GM19043 (cell line): ENCODE measurements at regions not wholly inside any gene's neighbourhood (a gene's known extent, or its start where the extent isn't known, plus 50 kb on each side); places are given as distances from the start of the nearest gene placed in this dataset.
"Not testable (repeated sequence)": the region's sequence is repeated elsewhere in the genome, so short reads cannot be mapped to it uniquely, and the experiment has no call there.

Source experiments
- ATAC-seq: cut with Tn5 transposase; IDR thresholded peaks from one replicate; pipeline ENCODE4 v1.9.1; 2021; ENCODE audit warnings: low read depth; ENCODE audit not compliant: unreplicated experiment

DNA sequence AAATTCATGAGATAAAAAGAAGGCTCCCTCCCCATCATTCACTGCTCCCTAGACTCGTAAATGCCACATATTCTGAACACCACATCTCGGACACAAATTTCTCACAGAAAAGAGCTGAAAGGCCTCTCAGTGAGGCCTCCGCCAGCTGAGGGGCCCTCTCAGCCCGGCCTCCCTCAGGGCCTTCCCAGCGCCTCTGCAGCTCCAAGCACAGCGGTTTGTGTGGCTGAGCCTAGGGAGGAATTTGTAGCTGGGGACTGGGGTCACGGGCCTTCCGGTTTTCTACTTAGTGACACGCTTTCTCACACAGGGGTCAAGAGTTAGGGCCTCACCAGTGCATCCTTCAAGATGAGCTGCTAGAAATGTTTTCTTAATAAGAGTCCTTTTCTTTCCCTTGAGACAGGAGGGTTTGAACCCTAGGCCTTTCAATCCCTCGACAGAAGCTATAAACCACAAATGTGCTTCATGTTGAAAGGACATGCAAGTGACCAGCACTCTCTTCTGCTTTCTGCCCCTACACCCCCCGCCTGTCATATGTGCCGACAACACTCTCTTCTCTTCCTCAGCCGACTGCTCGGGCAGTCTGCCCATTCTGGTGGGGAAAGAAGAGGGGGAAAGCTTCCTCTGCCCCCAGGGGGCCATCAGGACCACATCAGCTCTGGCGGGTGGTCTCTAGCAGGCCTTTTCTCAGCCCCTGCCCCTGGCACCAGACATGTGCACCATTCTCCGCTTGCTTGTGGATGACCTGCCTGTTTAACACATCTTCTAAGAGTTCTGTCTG is 104.9 kb downstream of the CHIC2 start:
- ATAC-seq = no peak

DNA sequence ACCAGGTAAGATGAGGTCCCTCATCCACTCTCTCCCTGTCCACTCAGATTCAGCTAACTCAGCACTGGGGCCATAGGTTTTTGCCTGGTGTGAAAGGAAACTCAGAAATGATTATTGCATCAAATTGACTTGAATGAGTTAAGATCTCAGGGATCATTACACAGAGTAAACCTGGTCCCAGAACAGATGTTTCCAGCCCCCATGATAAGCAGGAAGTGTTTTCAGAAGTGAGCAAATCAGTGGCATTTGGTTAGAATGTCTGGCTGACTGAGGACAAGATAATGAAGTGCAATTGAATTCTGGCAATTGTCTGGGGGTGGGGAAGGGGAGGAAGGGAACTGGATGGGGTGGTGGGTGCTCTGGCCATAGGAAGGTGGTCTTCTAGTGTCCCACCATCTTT is 108.0 kb downstream of the CHIC2 start:
- ATAC-seq = no peak

DNA sequence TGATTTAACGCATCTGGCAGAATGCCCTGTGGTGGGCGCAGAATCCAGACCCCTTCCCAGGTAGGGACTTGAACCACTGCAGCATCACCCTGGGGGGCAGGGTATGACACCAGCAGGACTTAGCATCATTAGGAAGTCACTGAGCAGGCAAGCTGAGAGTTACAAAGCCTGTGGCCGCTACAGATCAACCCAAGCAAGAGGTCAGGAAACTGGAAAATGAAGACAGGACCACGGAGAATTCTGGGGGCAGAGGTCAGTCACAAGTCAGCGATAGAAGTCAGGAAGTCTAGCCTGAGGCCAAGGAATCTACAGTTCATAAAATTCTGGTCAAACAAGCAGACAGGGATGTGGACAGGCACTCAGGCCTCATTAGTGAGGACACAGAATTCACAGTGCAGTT is 108.4 kb downstream of the CHIC2 start:
- no peak for ATAC-seq

DNA sequence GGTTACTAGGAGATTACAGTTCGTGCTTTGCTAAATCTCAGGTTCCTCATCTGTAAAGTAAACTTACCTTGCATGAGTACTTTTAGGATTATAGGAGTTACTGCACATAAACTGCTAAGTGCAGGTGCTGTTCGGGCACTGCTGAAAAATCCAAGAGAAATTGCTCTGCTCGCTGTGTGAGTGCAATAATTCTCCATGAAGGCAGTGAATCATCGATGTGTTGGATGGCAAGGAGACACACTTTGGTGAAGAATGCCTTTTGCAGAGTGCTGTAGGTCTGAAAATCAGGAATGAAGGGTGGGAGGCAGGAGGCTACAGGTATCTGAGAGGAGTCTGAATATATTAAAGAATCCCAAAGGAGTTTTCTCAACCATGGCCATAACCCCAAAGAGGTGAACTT is 113.0 kb downstream of the CHIC2 start:
- ATAC-seq = no peak

DNA sequence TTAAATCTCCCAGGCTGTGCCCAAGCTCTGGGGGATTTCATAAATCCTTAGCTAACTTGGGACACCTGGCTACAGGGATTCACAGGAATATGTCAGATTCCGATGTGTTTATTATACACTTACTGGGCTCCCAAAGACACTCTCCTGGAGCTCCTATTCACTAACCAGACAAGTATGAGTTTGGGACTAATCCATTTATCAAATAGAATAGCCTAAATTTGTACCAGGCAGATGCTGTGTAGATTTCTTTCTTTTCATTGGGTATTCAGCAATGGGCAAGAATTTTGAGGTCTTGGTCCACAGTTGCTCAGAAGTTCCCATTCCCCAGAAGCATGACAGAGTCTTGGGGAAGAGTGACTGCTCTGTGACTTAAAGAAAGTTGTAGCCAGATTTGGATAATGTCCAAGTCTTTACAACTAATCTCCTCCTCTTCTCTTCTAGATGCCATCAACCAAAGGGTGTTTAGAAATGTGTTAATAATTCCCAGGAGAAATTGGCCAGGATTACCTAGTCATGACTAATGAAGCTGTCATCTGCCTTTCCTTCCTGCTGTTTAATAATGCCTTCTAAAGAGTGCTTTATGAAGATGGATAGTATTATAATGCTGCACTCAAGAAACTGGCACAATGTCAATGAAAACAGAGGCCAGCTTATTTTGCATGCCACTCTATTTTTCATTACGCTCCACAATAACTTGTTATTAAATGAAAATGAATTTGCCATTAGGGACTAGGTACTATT is 120.9 kb downstream of the CHIC2 start:
- no peak for ATAC-seq

DNA sequence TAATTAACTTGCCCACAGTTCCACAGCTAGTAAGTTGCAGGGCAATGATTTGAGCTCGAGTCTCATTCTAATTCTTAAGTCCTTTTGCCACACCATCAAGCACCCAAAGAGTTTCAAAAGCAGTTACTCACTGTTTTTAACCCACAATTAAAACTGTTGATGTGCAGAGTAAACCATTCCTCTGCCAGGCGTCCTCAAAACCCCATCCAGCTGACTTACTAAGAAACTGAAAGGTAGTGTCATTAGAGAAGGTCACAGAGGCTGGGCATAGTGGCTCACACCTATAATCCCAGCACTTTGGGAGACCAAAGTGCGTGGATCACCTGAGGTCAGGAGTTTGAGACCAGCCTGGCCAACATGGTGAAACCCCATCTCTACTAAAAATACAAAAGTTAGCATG is 121.7 kb downstream of the CHIC2 start:
- no peak for ATAC-seq

DNA sequence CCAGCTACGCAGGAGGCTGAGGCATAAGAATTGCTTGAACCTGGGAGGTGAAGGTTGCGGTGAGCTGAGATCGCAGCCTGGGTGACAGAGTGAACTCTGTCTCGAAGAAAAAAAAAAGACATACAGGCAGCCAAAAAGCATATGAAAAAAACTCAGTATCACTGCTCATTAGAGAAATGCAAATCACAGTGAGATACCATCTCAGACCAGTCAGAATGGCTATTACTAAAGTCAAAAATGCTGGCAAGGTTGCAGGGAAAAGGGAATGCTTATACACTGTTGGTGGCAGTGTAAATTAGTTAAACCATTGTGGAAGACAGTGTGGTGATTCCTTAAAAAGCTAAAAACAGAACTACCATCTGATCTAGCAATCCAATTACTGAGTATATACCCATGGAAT is 123.1 kb downstream of the CHIC2 start:
- ATAC-seq = no peak

DNA sequence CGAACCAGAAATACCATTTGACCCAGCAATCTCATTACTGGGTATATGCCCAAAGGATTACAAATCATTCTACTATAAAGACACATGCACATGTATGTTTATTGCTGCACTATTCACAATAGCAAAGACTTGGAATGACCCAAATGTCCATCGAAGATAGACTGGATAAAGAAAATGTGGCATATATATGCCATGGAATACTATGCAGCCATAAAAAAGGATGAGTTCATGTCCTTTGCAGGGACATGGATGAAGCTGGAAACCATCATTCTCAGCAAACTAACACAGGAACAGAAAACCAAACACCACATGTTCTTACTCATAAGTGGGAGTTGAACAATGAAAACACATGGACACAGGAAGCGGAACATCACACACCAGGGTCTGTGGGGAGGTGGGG is 124.5 kb downstream of the CHIC2 start:
- ATAC-seq = not testable (repeated sequence)

DNA sequence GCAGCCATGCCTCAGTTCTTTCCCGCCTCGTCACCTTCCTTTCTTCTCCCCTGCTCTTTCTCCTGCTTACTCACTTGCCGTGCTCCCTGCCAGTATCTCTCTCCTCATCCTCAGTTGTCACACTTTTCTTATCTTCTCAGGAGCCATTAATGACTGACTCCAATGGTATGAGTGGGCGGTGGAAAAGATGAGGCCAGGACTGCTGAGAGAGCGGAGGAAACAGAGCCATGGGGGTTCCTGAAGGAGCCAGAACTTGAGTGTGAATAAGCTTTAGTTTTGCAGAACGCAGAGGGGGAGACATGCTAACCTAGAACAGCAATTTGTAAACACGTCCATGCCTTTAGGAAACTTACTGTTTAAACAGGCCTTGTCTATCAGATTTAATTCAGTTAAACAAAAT is 126.5 kb downstream of the CHIC2 start:
- no peak for ATAC-seq

DNA sequence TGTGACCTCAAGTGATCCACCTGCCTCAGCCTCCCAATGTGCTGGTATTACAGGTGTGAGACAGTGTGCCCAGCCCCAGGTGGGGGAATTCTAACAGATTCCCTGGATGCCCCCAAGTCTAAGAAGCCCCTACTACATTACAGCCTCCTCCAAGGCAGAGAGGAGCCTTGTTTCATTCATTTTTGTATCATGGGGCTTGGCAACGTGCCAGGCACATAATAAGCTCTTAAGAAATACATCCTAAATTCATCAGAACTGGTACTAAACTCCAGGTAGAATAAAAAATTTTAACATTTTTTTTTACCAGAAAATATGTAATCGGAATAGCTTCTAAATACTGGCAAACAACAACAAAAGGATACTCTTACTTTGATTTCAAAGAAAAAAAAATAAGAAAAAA is 127.1 kb downstream of the CHIC2 start:
- ATAC-seq = no peak

DNA sequence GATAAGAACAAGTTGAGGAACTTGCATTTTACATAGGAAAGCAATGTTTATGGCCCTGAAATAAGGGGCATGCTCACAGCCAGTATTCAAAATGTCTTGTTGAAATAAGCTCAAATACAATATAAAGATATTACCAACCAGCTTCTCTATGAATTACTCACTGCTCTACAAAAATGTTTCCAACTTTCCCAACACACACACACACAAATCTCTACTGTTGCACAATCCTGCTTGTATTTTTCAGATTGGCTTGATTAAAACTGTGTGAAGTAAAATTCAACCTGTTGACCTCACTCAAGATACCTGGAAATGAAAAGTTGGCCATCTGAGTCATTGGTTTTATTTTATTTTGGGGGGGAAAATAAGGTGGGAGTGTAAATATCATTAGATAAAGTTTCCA is 128.6 kb downstream of the CHIC2 start:
- no peak for ATAC-seq

DNA sequence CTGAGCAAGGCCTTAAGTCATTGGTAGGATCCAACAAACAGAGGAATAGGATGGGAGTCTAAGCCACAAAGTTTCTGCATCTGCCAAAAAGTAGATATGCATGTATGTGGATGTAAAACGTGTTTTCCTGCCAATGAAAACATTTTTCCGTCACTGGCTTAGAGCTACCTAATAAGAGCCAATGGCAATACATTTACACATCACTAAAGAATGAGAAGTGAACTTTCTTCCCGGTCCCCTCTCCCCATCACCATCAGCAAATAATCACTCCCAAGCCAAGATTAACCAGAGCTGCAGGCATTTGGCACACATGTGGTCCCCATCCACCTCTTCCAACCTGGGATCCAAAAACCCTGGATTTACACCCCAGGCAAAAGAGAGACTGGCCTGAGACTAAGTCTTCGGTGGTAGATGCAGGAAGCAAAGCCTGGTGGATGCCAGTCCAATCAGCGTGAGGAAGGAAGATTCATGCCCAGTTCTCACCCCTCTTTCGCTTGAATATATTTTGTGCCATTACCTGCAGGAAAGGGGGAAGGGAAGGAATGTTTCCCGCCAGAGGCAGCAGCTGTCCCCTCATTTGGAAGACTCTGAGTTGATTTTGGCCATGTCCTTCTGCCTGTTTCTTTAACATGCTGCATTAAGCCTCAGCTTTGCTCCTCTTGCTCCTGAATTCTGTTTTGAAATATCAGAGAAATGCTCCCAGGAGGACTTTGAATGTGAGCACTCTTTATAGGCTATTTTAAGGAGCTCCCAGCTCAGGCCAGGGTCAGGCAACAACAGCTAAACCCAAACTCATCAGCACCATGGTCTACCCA is 131.4 kb downstream of the CHIC2 start:
- ATAC-seq = no peak

DNA sequence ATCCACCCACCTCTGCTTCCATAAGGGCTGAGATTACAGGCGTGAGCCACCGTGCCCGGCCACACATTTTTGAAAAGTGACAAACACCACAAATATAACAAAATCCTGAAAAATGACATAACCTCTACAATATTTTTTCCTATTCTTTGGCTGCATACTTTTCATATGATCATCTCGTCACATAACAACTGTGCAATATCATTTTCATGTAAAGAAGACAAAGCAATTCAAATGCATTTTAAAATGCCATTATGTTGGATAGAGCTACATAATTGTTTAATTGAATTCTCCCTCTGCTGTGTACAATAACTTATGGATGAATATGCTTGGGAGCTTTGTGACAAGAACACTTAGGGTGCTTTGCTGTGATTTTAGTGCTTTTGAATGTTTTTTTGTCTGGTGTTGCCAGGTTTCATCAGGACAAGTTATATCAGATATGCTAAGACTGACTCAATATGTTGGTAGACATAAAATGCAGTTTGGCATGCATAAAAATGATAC is 132.9 kb downstream of the CHIC2 start:
- ATAC-seq = no peak

DNA sequence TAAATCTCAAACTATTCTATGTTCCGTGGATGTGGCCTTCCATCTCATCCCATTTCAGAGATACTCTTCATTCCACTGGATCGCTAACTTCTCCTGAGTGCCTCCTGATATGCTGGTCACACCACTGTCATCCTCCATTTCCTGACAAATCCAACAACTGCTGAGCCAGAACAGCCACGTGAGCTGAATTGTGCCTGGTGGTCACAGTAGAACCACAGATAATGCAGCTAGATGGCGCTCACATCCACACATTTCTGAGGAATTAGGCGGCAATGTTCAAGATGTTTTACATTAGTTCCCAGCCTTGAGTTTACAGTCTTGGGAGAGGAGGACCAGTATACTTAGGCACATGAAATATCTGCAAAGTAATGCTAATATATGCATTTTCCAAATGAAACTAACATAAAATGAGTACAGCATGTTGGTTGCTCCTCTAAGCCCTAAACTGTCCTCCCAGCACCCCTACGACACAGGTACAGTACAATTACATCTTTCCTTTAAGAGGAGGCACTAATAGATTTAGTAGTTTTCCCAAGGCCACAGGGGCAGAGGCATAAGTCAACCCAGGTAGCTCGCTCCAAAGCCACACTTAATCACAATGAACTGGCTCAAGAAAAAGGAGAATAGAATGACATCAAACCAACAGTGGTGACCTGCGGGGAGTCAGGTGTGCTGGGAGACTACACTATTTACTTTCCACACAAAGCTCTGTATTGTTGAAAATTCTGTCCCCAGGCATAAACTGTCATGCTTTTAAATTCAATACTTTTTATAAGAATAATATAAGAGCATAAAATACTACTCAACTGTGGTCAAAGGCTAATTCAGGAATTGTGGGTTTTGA is 134.2 kb downstream of the CHIC2 start:
- no peak for ATAC-seq

DNA sequence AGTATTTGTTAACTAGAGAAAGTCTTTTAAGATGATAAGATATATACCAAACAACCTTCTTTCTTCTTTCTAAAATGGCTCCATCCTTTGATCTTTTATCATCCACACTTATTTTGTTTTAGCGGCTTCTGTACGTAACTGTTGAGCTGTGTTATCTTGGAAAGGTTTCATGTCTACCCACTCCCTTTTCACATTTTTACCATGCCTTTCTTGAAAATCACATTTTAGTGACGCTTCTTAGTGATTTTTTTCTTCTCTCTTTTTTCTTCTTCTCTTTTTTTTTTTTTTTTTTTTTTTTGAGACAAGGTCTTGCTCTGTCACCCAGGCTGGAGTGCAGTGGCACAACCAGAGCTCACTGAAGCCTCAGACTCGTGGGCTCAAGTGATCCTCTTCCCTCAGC is 135.1 kb downstream of the CHIC2 start:
- ATAC-seq = no peak

DNA sequence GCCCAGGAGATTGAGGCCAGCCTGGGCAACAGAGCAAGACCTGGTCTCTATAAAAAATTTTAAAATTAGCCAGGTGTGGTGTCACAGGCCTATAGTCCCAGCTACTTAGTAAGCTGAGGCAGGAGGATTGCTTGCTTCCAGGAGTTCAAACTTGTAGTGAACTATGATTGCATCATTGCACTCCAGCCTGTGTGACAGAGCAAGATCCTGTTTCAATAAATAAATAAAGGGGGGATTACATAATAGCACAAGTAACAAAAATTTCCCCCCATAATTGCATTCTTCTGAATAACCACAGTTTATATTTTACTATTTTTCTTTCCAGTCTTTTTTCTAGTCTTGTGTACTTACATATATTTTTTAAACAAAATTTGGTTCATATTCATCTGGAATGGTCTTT is 135.6 kb downstream of the CHIC2 start:
- no peak for ATAC-seq

DNA sequence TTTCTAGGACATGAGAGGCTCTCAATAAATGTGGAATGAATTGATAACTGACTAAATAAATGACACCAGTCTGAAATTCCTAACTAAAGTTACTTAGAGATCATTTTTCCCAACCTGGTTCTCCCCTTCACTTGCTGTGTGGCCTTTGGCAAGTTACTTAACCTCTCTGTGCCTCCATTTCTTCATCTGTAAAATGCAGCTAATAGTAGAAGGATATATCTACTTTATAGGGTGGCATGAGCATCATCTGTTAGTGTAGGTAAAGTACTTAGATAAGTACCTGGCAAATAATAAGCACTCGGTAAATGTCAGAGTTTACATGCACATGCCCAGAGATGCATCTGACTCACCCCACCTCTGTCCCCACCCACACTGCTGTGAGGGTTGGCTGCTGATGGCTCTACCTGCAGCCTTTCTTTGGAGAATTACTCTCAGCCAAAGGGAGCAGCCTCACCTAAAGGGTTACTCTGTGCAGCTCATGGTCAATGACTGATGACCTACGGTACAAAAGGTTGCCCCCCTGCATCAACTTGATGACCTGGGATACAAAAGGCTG is 139.3 kb downstream of the CHIC2 start:
- no peak for ATAC-seq

DNA sequence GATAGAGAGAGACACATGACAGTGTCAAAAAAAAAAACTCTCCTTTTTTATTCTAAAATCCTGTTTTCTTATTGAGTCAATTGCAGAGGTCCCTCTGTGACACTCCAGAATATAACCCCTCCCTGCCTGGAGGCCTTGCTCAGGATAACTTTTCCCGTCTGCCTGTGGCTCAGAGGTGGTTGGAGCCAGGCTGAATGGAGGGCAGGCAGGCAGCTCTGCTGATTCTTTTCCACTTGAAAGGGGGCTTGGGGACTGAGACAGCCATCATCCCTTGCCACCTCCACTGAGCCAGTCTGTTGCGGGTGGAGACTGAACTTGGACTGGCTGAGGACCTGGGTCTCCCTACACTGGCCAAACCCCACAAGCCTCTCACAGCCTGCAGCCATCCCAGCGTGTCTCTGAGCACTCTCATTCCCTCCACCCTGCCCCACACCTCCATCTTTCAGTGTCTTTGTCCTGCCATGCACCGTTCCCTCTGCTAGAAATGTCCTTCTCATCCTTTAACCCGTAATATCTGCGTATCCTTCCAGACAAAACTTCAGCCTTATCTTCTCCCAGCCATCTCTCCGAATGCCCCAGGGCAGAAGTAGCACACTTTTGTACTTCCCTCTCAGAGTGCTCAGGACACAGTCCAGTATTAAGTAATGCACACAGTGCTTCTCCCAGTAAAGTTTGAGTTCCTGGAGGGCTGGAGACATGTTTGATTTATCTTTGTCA is 139.9 kb downstream of the CHIC2 start:
- no peak for ATAC-seq

DNA sequence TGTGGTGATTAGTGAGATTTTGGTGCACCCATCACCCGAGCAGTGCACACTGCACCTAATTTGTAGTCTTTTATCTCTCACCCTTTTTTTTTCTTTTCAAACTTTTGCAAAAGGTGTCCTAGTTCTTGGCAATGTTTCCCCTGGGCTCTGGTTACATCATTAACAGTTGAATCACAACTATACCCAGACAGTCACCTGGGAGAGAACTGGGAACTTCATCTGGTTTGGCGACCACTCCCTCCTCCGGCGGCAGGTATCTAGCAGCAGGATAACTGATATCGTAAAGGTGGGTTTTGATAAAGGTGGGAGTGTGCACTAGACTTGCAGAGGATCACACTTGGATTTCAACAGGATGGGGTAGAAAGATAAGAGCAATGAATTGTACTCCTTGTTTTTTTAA is 140.5 kb downstream of the CHIC2 start:
- no peak for ATAC-seq
